Upper lobe of right lung (tissue), 1 donor: ENCODE measurements at regions not wholly inside any gene's neighbourhood (a gene's known extent, or its start where the extent isn't known, plus 50 kb on each side); places are given as distances from the start of the nearest gene placed in this dataset.
"Not testable (repeated sequence)": the region's sequence is repeated elsewhere in the genome, so short reads cannot be mapped to it uniquely, and the experiment has no call there.

Experiments used
- ATAC-seq: fragments of 200-7000 bp; cut with Tn5 transposase; one replicate; pipeline ENCODE4 v1.9.1; 2020; ENCODE audit warnings: mild to moderate bottlenecking, moderate library complexity
- DNase-seq: peaks from one replicate; pipeline ENCODE4 v3.0.0-alpha.2; 2020
- H3K27ac ChIP-seq: fragments of 200-600 bp; one replicate; pipeline ENCODE4 v1.8.0; 2022
- H3K27me3 ChIP-seq: fragments of 200-600 bp; one replicate; pipeline ENCODE4 v1.8.0; 2022; ENCODE audit warnings: mild to moderate bottlenecking
- H3K36me3 ChIP-seq: fragments of 200-600 bp; one replicate; pipeline ENCODE4 v1.8.0; 2022
- H3K4me1 ChIP-seq: fragments of 200-600 bp; one replicate; pipeline ENCODE4 v1.8.0; 2022
- H3K4me3 ChIP-seq: fragments of 200-600 bp; one replicate; pipeline ENCODE4 v1.8.0; 2022; ENCODE audit warnings: mild to moderate bottlenecking
- H3K9me3 ChIP-seq: fragments of 200-600 bp; one replicate; pipeline ENCODE4 v1.8.0; 2022
- CTCF ChIP-seq: fragments of 200-600 bp; IDR thresholded peaks from one replicate; pipeline ENCODE4 v1.8.0; 2022; ENCODE audit warnings: antibody characterized with exemption
- intact Hi-C: fragments of 100-400 bp; cut with DNase I; formaldehyde crosslinking; loops from one replicate; pipeline ENCODE4 v1.11.0; 2022
- donor health status: DM: no; HTN: yes; CAD: no; lungs with severe emphysema.

GRCh38 chr5:36535378-36535777 lies 71.0 kb upstream of the SLC1A3 start:
- intact Hi-C loops = no loop called here
- no peaks in the 10 kb centered on the region for H3K9me3 ChIP-seq
- no peaks in the 10 kb centered on the region for H3K4me1 ChIP-seq
- H3K27me3 ChIP-seq = no peaks in the 10 kb centered on the region
- H3K36me3 ChIP-seq = no peaks in the 10 kb centered on the region
- ATAC-seq (no peak), DNase-seq (no peak)
- no peak overlapping the region for H3K27ac ChIP-seq
- no peak for TF ChIP-seq CTCF
- no peak overlapping the region for H3K4me3 ChIP-seq

- TF ChIP-seq CTCF = no peak
- Histone ChIP-seq H3K36me3 (no peaks in the 10 kb centered on the region), H3K27ac (no peak overlapping the region), H3K4me1 (no peaks in the 10 kb centered on the region), H3K9me3 (no peaks in the 10 kb centered on the region), H3K4me3 (no peak overlapping the region), H3K27me3 (no peaks in the 10 kb centered on the region)
- ATAC-seq (no peak), DNase-seq (no peak)
- intact Hi-C loops = no loop called here
These were observed 70.4 kb upstream of the SLC1A3 start for GRCh38 chr5:36535859-36536615.

GRCh38 chr5:36536616-36537005 lies 69.8 kb upstream of the SLC1A3 start:
- Histone ChIP-seq H3K9me3 (no peaks in the 10 kb centered on the region), H3K36me3 (no peaks in the 10 kb centered on the region), H3K27ac (no peak overlapping the region), H3K4me1 (no peaks in the 10 kb centered on the region), H3K4me3 (no peak overlapping the region), H3K27me3 (no peaks in the 10 kb centered on the region)
- intact Hi-C loops = no loop called here
- no peak for ATAC-seq
- DNase-seq = no peak
- no peak for TF ChIP-seq CTCF

GRCh38 chr5:36537724-36538123 lies 68.7 kb upstream of the SLC1A3 start:
- H3K27ac ChIP-seq = no peak overlapping the region
- H3K4me1 ChIP-seq = no peaks in the 10 kb centered on the region
- DNase-seq (no peak), ATAC-seq (no peak)
- H3K36me3 ChIP-seq = no peaks in the 10 kb centered on the region
- no peaks in the 10 kb centered on the region for H3K9me3 ChIP-seq
- intact Hi-C loops = no loop called here
- TF ChIP-seq CTCF = no peak
- H3K4me3 ChIP-seq = no peak overlapping the region
- no peaks in the 10 kb centered on the region for H3K27me3 ChIP-seq

GRCh38 chr5:36552651-36553393 lies 53.6 kb upstream of the SLC1A3 start:
- H3K4me1 ChIP-seq = no peaks in the 10 kb centered on the region
- no peaks in the 10 kb centered on the region for H3K36me3 ChIP-seq
- intact Hi-C loops = no loop called here
- no peak overlapping the region for H3K27ac ChIP-seq
- DNase-seq (no peak), ATAC-seq (no peak)
- H3K4me3 ChIP-seq = no peak overlapping the region
- TF ChIP-seq CTCF = no peak
- H3K9me3 ChIP-seq = no peaks in the 10 kb centered on the region
- H3K27me3 ChIP-seq = no peaks in the 10 kb centered on the region

- H3K4me1 ChIP-seq, DNase-seq, H3K27ac ChIP-seq, H3K36me3 ChIP-seq, ATAC-seq, H3K9me3 ChIP-seq, intact Hi-C loops, H3K4me3 ChIP-seq, H3K27me3 ChIP-seq: not testable (repeated sequence)
These were observed 51.4 kb upstream of the SLC1A3 start for GRCh38 chr5:36555035-36555434.
